ELR (cell line): ENCODE measurements at regions not wholly inside any gene's neighbourhood (a gene's known extent, or its start where the extent isn't known, plus 50 kb on each side); places are given as distances from the start of the nearest gene placed in this dataset.

Experiments used
- DNase-seq: peaks from one replicate; pipeline ENCODE4 v3.0.0-alpha.2; 2015; ENCODE audit warnings: low read depth

- DNase-seq = peak; percentile 59
Measured at GRCh38 chr12:104858611-104859543, 99.2 kb downstream of the SLC41A2 start.

GRCh38 chr12:104856531-104856930, 101.6 kb downstream of the SLC41A2 start:
- DNase-seq = no peak

GRCh38 chr12:104855599-104855998, 102.5 kb downstream of the SLC41A2 start:
- no peak for DNase-seq

- no peak for DNase-seq
Measured at GRCh38 chr12:104852896-104853295, 105.2 kb downstream of the SLC41A2 start.

GRCh38 chr12:104852102-104852501, 106.0 kb downstream of the SLC41A2 start:
- no peak for DNase-seq

GRCh38 chr12:104850781-104851180, 107.3 kb downstream of the SLC41A2 start:
- DNase-seq = no peak

- DNase-seq = peak; percentile 42
Measured at GRCh38 chr12:104846056-104846767, 111.9 kb downstream of the SLC41A2 start.

GRCh38 chr12:104844123-104844522, 114.0 kb downstream of the SLC41A2 start:
- no peak for DNase-seq

GRCh38 chr12:104840262-104840661, 117.8 kb downstream of the SLC41A2 start:
- DNase-seq = no peak

GRCh38 chr12:104835317-104835716, 122.8 kb downstream of the SLC41A2 start:
- no peak for DNase-seq

GRCh38 chr12:104834607-104835006, 123.5 kb downstream of the SLC41A2 start:
- DNase-seq = no peak

- DNase-seq = no peak
Measured at GRCh38 chr12:104833756-104834155, 124.3 kb downstream of the SLC41A2 start.

- DNase-seq = no peak
Measured at GRCh38 chr12:104828015-104828414, 130.1 kb downstream of the SLC41A2 start.

- peak; percentile 17 for DNase-seq
Measured at GRCh38 chr12:104827587-104827986, 130.5 kb downstream of the SLC41A2 start.

GRCh38 chr12:104825408-104825807, 132.7 kb downstream of the SLC41A2 start:
- peak; percentile 59 for DNase-seq

GRCh38 chr12:104823985-104824461, 134.1 kb downstream of the SLC41A2 start:
- DNase-seq = no peak

GRCh38 chr12:104822941-104823340, 135.1 kb downstream of the SLC41A2 start:
- no peak for DNase-seq

- DNase-seq = peak; percentile 59
Measured at GRCh38 chr12:104816845-104817503, 141.1 kb downstream of the SLC41A2 start.

GRCh38 chr12:104815935-104816334, 142.2 kb downstream of the SLC41A2 start:
- no peak for DNase-seq

GRCh38 chr12:104814944-104815343, 143.1 kb downstream of the SLC41A2 start:
- DNase-seq = no peak
